Hepatocyte (in vitro differentiated cells): ENCODE measurements at regions not wholly inside any gene's neighbourhood (a gene's known extent, or its start where the extent isn't known, plus 50 kb on each side); places are given as distances from the start of the nearest gene placed in this dataset.

Source experiments
- DNase-seq: peaks from one replicate; pipeline ENCODE4 v3.0.0-alpha.2; 2016; ENCODE audit warnings: low spot score
- H2AFZ ChIP-seq: fragments of 200-600 bp; sonication (generic); 2 replicates; pipeline ENCODE4 v1.6.0; 2016; ENCODE audit warnings: antibody characterized with exemption, mild to moderate bottlenecking
- H3K27ac ChIP-seq: fragments of 200-600 bp; sonication (generic); 2 replicates; pipeline ENCODE4 v1.5.1; 2016; ENCODE audit warnings: mild to moderate bottlenecking
- H3K27me3 ChIP-seq: fragments of 200-600 bp; sonication (generic); 2 replicates; pipeline ENCODE4 v1.6.1; 2016
- H3K36me3 ChIP-seq: fragments of 200-600 bp; sonication (generic); replicated peaks from 2 replicates; pipeline ENCODE4 v1.5.1; 2016; ENCODE audit warnings: low read depth; ENCODE audit not compliant: insufficient read depth
- H3K4me1 ChIP-seq: fragments of 200-600 bp; sonication (generic); 2 replicates; pipeline ENCODE4 v1.5.1; 2016; ENCODE audit warnings: mild to moderate bottlenecking, moderate library complexity; ENCODE audit not compliant: insufficient read depth
- H3K4me2 ChIP-seq: fragments of 200-600 bp; sonication (generic); 2 replicates; pipeline ENCODE4 v1.6.0; 2016
- H3K4me3 ChIP-seq: fragments of 200-600 bp; sonication (generic); 2 replicates; pipeline ENCODE4 v1.5.1; 2016; ENCODE audit warnings: mild to moderate bottlenecking
- H3K79me2 ChIP-seq: fragments of 200-600 bp; sonication (generic); 2 replicates; pipeline ENCODE4 v1.6.0; 2017; ENCODE audit warnings: mild to moderate bottlenecking
- H3K9me2 ChIP-seq: fragments of 200-600 bp; sonication (generic); replicated peaks from 2 replicates; pipeline ENCODE4 v1.6.0; 2017; ENCODE audit warnings: mild to moderate bottlenecking; ENCODE audit not compliant: insufficient read depth
- H3K9me3 ChIP-seq: fragments of 200-600 bp; sonication (generic); 2 replicates; pipeline ENCODE4 v1.5.1; 2016; ENCODE audit warnings: low read depth, mild to moderate bottlenecking
- H4K20me1 ChIP-seq: fragments of 200-600 bp; sonication (generic); 2 replicates; pipeline ENCODE4 v1.6.0; 2016; ENCODE audit warnings: mild to moderate bottlenecking; ENCODE audit not compliant: insufficient read depth, poor library complexity, severe bottlenecking
- EZH2 ChIP-seq: fragments of 200-600 bp; sonication (generic); IDR thresholded peaks from 2 replicates; pipeline ENCODE4 v1.6.1; 2016; ENCODE audit warnings: antibody characterized with exemption, mild to moderate bottlenecking, borderline replicate concordance
- EZH2phosphoT487 ChIP-seq: fragments of 200-600 bp; sonication (generic); IDR thresholded peaks from one replicate; pipeline ENCODE4 v1.6.1; 2018; ENCODE audit warnings: antibody characterized with exemption, mild to moderate bottlenecking, low read depth, moderate library complexity; ENCODE audit not compliant: unreplicated experiment, severe bottlenecking
- WGBS: methylation state at CpG from one replicate; pipeline ENCODE4 v1.1.6; 2016; ENCODE audit warnings: low lambda C conversion rate; ENCODE audit errors: missing lambda C conversion rate; 5-methylcytosine and 5-hydroxymethylcytosine counted together
- TF ChIP-seq, protein P1 (sequence below): fragments of 200-600 bp; sonication (generic); IDR thresholded peaks from 2 replicates; pipeline ENCODE4 v1.5.1; 2016; ENCODE audit warnings: antibody characterized with exemption, mild to moderate bottlenecking; ENCODE audit not compliant: poor library complexity

DNA sequence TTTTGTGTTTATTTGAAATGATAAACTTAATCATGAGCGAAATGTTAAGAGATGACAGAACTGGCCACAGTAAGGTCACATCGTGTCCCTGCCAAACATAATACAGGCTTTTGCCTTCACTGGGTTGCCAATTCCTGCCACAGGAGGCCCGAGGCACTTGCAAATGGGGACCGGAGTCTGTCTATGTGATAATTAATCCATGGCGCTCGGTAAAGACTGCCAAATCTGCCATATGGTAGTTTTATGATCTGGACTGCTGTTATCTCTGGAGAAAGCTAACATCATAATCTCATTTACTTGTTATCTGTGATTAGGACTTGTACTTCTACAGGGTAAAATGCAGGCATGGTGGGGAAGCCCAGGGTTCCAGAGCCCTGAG lies 170.5 kb upstream of the TSHZ2 start:
- H3K79me2 ChIP-seq: no peaks in the 10 kb centered on the region
- H3K4me1 ChIP-seq: no peaks in the 10 kb centered on the region
- WGBS: 58% methylated on average over 6 of the region's 6 CpGs
- no peak overlapping the region for H3K27ac ChIP-seq
- no peaks in the 10 kb centered on the region for H3K9me3 ChIP-seq
- TF ChIP-seq EZH2 (no peak), EZH2phosphoT487 (no peak)
- TF ChIP-seq, protein P1, sequence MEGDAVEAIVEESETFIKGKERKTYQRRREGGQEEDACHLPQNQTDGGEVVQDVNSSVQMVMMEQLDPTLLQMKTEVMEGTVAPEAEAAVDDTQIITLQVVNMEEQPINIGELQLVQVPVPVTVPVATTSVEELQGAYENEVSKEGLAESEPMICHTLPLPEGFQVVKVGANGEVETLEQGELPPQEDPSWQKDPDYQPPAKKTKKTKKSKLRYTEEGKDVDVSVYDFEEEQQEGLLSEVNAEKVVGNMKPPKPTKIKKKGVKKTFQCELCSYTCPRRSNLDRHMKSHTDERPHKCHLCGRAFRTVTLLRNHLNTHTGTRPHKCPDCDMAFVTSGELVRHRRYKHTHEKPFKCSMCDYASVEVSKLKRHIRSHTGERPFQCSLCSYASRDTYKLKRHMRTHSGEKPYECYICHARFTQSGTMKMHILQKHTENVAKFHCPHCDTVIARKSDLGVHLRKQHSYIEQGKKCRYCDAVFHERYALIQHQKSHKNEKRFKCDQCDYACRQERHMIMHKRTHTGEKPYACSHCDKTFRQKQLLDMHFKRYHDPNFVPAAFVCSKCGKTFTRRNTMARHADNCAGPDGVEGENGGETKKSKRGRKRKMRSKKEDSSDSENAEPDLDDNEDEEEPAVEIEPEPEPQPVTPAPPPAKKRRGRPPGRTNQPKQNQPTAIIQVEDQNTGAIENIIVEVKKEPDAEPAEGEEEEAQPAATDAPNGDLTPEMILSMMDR: no peak
- DNase-seq: no peak
- no peak overlapping the region for H3K4me2 ChIP-seq
- no peak overlapping the region for H2AFZ ChIP-seq
- H3K4me3 ChIP-seq: no peak overlapping the region
- no peaks in the 10 kb centered on the region for H3K36me3 ChIP-seq
- no peaks in the 10 kb centered on the region for H3K9me2 ChIP-seq
- H4K20me1 ChIP-seq: no peaks in the 10 kb centered on the region
- no peaks in the 10 kb centered on the region for H3K27me3 ChIP-seq

DNA sequence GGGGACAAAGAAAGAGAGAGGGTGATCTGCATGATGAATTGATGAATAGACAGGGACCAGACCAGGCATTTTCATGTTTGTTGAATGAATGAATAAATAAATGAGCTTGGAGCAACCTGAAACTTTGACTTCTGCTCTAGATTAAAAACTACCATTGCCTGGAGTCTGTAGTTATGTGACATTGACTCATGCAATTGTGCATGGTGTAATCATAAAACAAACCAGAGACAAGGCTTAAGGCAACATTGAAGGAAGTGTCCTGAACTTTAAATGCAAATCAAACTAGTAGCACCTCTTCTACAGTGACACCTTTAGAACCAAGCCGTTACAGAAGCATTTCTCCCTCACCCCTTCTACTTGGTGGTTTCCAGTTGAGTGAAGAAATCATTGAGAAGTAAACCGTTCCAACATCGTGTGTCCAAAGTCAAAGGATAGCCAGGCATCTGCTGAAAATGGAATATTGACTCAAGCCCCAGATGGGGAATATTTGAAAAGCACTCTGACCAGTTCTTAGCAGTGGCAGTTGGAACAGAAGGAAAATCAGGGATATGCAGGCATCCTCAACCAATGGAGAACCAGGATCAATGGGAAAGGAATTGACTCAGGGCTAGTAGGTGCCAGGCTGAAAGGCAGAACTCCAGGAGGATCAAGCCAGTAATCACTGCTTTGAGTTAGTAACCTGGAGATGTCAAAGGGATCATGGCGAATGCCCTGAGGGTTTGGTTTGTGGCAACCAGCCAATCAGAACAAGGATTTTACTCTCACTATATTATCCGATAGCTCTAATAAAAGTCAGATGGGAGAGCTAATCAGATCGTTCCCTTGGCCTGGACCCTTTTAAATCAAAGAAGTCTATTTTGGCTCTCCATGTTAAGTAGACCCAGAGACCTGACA lies 171.2 kb upstream of the TSHZ2 start:
- no peaks in the 10 kb centered on the region for H3K79me2 ChIP-seq
- 67% methylated on average over 6 of the region's 6 CpGs for WGBS
- no peak overlapping the region for H3K4me2 ChIP-seq
- no peak overlapping the region for H3K4me3 ChIP-seq
- H4K20me1 ChIP-seq: no peaks in the 10 kb centered on the region
- no peaks in the 10 kb centered on the region for H3K27me3 ChIP-seq
- H3K9me2 ChIP-seq: no peaks in the 10 kb centered on the region
- TF ChIP-seq, protein P1: no peak
- TF ChIP-seq EZH2 (no peak), EZH2phosphoT487 (no peak)
- no peaks in the 10 kb centered on the region for H3K4me1 ChIP-seq
- no peaks in the 10 kb centered on the region for H3K36me3 ChIP-seq
- no peak overlapping the region for H2AFZ ChIP-seq
- H3K9me3 ChIP-seq: no peaks in the 10 kb centered on the region
- H3K27ac ChIP-seq: no peak overlapping the region
- no peak for DNase-seq

DNA sequence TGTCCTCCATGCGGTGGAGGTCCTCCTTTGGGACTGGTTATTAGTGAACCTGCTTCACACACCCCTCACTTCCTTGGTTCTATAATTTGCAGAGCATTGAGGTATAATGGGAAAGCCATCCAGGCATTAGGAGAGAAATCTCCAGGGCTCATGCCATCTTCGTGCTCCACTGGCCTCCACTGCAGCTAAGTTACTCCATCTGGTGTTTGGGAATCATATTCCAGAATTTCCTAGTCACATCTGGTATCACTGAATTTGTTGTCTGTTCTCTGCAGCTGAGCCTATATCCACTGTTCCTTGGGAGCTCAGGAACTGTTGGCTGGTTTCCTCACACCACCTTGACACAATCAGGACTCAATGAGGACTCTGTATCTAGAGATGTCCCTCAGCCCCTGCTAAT lies 173.0 kb upstream of the TSHZ2 start:
- TF ChIP-seq EZH2phosphoT487 (no peak), EZH2 (no peak)
- TF ChIP-seq, protein P1: no peak
- no peak overlapping the region for H3K27ac ChIP-seq
- no peaks in the 10 kb centered on the region for H3K9me2 ChIP-seq
- H2AFZ ChIP-seq: no peak overlapping the region
- no peak for DNase-seq
- H4K20me1 ChIP-seq: no peaks in the 10 kb centered on the region
- H3K4me1 ChIP-seq: no peaks in the 10 kb centered on the region
- no peaks in the 10 kb centered on the region for H3K79me2 ChIP-seq
- no peak overlapping the region for H3K4me3 ChIP-seq
- H3K36me3 ChIP-seq: no peaks in the 10 kb centered on the region
- H3K27me3 ChIP-seq: no peaks in the 10 kb centered on the region
- no peak overlapping the region for H3K4me2 ChIP-seq
- no peaks in the 10 kb centered on the region for H3K9me3 ChIP-seq
- 84% methylated on average over 2 of the region's 2 CpGs for WGBS
